ENCODE measurements at regions not wholly inside any gene's neighbourhood (a gene's known extent, or its start where the extent isn't known, plus 50 kb on each side); places are given as distances from the start of the nearest gene placed in this dataset.

DNA sequence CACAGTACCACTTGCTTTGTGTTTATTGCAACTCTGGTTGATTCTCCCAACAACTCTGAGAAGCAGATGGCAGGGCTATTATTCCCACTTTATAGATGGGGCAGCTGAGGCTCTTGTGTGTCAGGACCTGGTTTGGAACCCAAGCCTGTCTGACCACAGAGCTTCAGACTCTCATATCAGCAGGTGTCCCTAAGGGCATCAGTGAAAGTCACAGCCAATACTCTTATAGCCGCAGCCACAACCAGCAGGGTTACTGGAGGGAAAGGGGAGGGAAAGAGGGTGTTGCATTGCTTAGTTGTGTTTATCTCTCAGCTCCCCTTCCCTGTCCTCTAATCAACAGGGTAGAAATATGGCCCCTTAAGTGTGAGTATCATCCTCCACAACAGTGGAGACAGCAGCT is 304.0 kb downstream of the RRAGC start:
- Histone ChIP-seq H3K4me3 (no peak overlapping the region), H3K36me3 (no peaks in the 10 kb centered on the region), H3K27me3 (no peaks in the 10 kb centered on the region), H3K27ac (no peak overlapping the region), H3K9me3 (no peaks in the 10 kb centered on the region), H3K4me1 (peaks cover 7 to 27% (median 18%) of the 10 kb centered on the region in 3 donors)
- 60 to 100% methylated on average over 1 of the region's 1 CpG for WGBS, 2 donors
- no peak for DNase-seq
- intact Hi-C loops (cut with DNase I): no loop called here
- no peak for TF ChIP-seq POLR2A (IDR thresholded peaks at IDR 0.05)
- TF ChIP-seq, protein P1, sequence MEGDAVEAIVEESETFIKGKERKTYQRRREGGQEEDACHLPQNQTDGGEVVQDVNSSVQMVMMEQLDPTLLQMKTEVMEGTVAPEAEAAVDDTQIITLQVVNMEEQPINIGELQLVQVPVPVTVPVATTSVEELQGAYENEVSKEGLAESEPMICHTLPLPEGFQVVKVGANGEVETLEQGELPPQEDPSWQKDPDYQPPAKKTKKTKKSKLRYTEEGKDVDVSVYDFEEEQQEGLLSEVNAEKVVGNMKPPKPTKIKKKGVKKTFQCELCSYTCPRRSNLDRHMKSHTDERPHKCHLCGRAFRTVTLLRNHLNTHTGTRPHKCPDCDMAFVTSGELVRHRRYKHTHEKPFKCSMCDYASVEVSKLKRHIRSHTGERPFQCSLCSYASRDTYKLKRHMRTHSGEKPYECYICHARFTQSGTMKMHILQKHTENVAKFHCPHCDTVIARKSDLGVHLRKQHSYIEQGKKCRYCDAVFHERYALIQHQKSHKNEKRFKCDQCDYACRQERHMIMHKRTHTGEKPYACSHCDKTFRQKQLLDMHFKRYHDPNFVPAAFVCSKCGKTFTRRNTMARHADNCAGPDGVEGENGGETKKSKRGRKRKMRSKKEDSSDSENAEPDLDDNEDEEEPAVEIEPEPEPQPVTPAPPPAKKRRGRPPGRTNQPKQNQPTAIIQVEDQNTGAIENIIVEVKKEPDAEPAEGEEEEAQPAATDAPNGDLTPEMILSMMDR (IDR thresholded peaks at IDR 0.05): no peak

DNA sequence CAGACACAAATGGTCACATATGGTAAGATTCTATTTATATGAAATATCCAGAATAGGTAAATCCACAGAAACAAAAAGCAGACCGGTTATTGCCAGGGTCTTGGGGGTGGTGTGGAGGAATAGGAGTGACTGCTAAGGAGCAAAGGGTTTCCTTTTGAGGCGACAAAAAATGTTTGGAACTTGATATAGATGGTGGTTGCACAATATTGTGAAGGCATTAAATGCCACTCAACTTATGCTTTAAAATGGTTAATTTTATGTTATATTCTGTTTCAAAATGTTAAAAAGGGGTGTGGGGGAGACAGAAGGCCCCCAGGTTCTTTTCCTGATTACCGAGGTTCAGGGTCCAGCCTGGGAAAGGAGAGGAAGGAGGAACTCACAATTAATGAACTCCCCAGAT is 304.4 kb downstream of the RRAGC start:
- Histone ChIP-seq H3K4me1 (peaks cover 7 to 22% (median 13%) of the 10 kb centered on the region in 3 donors), H3K27me3 (no peaks in the 10 kb centered on the region), H3K9me3 (no peaks in the 10 kb centered on the region), H3K4me3 (no peak overlapping the region), H3K36me3 (no peaks in the 10 kb centered on the region), H3K27ac (no peak overlapping the region)
- 90 to 93% methylated on average over 3 of the region's 3 CpGs for WGBS, 2 donors
- intact Hi-C loops (cut with DNase I): no loop called here
- no peak for DNase-seq
- TF ChIP-seq, protein P1 (IDR thresholded peaks at IDR 0.05): no peak

DNA sequence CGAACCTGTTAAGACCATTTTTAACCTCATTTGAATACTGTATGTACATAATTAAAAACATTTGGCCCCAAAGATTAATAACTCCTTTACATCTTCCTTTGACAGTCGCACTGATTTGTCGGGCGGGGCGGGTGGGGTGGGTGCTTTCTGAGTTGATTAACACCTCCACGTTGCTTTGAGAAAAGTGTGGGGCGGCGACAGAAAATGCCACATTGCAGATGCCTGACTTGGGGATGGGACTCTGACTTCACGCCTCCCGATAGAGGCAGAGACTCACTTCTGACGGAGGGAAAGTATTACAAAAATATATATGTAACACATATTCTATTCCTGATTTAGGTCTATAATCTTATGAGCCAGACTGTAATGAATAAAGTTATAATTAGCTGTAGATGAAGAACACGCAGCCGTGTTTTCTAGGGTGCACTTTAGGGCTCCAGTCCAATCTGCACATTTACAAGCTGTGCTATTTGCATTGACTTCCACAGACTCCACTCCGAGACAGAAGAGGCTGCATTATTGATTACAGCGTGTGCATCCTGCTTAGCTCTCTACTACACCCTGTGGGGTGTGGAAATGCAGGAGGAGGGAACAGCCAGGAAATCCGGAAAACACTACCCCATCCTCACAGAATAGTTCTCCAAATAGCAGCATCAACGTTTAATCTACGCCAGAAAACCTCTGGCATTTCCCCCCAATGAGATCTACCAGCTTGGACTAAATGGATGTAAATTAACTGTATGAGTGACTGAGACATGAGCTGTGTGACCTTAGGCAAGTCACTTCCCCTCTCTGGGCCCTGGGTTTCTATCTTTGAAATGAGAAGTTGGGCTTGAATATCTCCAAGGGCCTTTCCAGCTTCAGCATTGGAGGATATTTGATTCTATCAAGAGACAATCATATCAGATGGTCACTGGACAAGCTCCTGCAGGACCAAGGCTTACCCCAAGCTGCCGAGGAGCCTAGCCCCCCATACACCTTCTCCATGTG is 308.0 kb downstream of the RRAGC start:
- WGBS, 2 donors: 83 to 84% methylated on average over 17 to 19 of the region's 19 CpGs
- Histone ChIP-seq H3K27ac (no peak overlapping the region), H3K4me1 (no peaks in the 10 kb centered on the region), H3K9me3 (no peaks in the 10 kb centered on the region), H3K27me3 (no peaks in the 10 kb centered on the region), H3K36me3 (no peaks in the 10 kb centered on the region), H3K4me3 (no peak overlapping the region)
- DNase-seq: no peak
- TF ChIP-seq, protein P1 (IDR thresholded peaks at IDR 0.05): no peak
- TF ChIP-seq POLR2A (IDR thresholded peaks at IDR 0.05): no peak
- intact Hi-C loops (cut with DNase I): no loop called here

DNA sequence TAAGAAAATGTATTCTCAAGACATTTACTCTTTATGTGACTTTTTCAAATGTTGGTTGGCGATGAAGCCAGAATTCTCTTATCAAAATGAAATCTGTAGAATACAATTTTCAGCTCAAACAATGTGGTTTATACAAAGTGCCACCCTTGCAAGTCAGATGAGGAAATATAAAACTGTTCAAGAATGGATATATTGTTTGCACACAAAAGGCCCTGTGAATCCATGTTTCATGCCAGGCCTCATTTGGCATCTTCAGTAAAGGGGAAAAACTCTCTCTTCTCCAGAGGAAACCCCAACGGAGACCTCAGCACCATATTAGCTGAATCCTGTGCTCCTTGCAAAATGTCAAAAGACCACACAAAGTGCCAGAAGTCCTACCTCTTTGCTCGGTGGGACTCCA is 310.4 kb downstream of the RRAGC start:
- TF ChIP-seq POLR2A (IDR thresholded peaks at IDR 0.05): no peak
- TF ChIP-seq, protein P1 (IDR thresholded peaks at IDR 0.05): no peak
- DNase-seq: no peak
- no peaks in the 10 kb centered on the region for H3K36me3 ChIP-seq
- H3K27me3 ChIP-seq: no peaks in the 10 kb centered on the region
- WGBS, 2 donors: 78 to 90% methylated on average over 2 to 3 of the region's 3 CpGs
- no peaks in the 10 kb centered on the region for H3K9me3 ChIP-seq
- intact Hi-C loops (cut with DNase I): no loop called here
- no peak overlapping the region for H3K27ac ChIP-seq
- no peaks in the 10 kb centered on the region for H3K4me1 ChIP-seq
- H3K4me3 ChIP-seq: no peak overlapping the region

DNA sequence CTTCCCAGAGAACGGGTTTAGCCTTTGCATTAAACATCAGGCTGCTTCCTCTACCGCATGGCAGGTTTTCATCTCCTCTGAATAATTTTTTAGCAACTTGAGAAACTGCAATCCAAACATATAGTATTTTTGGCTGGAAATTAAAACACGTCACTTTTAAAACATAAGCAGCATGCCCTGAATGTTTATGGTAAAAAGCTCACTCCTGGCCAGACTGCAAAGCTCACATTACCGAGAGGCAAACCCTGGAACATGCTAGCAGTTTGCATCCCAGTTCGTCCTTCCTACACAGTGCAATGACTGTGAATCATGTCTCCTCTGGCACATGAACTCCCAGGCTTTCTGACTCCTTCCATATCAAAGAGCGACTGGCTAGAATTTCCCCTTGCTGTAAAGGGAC is 312.3 kb downstream of the RRAGC start:
- Histone ChIP-seq H3K36me3 (no peaks in the 10 kb centered on the region), H3K27me3 (peaks cover 0 to under 1% (median 0%) of the 10 kb centered on the region in 4 donors), H3K4me1 (no peaks in the 10 kb centered on the region), H3K9me3 (no peaks in the 10 kb centered on the region), H3K4me3 (no peak overlapping the region), H3K27ac (no peak overlapping the region)
- DNase-seq: no peak
- intact Hi-C loops (cut with DNase I): no loop called here
- 69 to 70% methylated on average over 6 of the region's 6 CpGs for WGBS, 2 donors
- TF ChIP-seq, protein P1 (IDR thresholded peaks at IDR 0.05): no peak
- no peak for TF ChIP-seq POLR2A (IDR thresholded peaks at IDR 0.05)
